DLD1 (cell line): ENCODE measurements at regions not wholly inside any gene's neighbourhood (a gene's known extent, or its start where the extent isn't known, plus 50 kb on each side); places are given as distances from the start of the nearest gene placed in this dataset.

Experiments used
- in situ Hi-C: cut with HindIII; loops from 2 replicates; pipeline ENCODE4 v1.10.0; 2017; ENCODE audit warnings: low sequenced_read_pairs

- in situ Hi-C loops = loop anchor here (25.0 kb wide), 2 partner anchors 112 to 262 kb away; no protein-coding TSS in a partner anchor
Observed at GRCh38 chr17:63124958-63125357, 158.9 kb downstream of the TANC2 start.

DNA sequence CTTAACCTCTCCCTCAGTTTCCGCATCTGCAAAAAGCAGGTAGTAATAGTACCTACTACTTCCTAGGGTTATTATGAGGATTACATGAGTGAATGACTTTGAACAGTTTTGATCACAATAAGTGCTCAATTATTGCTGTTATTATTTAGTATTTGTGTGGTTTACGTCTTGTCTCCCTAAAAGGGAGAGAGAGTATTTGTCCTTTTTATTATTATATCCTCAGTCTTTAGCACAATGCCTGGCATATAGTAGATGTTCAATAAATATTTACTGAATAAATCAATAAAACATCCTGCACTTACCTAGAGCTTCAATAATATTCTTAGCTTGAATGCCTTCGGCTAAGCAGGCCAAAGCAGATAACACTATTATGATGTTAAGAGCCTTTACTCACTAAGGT, 160.0 kb downstream of the TANC2 start:
- in situ Hi-C loops = no loop called here

GRCh38 chr17:63126607-63127006, 160.6 kb downstream of the TANC2 start:
- in situ Hi-C loops = no loop called here

DNA sequence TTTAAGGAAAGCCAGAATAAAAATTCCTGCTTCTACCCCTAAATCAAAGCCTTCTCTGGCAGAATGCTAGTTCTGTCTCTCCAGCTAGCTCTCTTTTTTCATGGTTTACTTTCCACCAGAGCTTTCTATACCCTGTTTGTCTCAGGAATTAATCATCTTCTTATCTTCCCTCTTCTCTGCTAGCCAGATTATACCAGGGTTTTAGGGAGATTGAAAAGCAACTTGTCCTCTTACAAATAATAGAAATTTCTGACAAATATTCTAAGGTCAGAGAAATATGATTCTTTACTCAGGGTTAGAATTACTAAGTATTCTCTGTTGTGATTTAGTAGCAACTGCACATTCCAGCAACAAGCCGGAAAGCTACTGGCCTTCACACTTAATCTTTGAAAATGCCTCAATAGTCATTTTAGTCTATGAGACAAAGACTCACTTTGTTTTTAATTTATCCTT, 166.4 kb downstream of the TANC2 start:
- in situ Hi-C loops = no loop called here

GRCh38 chr17:63133491-63133890, 167.5 kb downstream of the TANC2 start:
- in situ Hi-C loops = no loop called here

DNA sequence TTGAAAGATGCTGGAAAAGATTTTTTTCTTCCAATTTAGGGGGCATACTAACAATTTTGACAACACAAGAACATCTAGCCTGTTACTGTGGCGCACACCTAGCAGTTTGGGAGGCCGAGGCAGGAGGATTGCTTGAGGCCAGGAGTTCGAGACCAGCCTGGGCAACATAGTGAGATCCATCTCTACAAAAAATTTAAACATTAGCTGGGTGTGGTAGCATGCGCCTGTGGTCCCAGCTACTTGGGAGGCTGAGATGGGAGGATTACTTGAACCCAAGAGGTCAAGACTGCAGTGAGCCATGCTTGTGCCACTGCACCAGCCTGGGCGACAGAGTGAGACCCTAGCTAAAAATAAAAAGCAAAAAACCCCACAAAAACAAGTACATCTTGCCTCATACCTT, 168.8 kb downstream of the TANC2 start:
- in situ Hi-C loops = no loop called here

- in situ Hi-C loops = no loop called here
Observed at GRCh38 chr17:63136369-63137012, 170.5 kb downstream of the TANC2 start.

DNA sequence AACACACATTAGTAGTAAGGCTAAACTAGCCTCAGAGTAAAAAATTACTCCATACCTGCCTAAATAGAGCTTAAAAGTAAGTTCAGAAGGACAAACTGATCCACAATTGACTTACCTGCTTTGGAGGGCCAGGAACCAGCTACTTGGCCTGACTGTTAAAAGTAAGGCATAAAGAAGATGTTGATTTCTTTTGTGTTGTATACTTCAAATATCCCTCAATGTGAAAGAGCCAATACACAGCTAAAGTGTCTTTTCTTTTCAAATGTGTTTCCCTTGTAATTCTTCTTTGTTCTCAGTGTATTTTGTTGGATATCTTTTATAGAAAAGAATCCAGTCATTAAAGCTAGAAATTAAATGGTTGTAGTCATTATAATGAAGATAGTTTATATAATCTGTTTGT, 171.1 kb downstream of the TANC2 start:
- in situ Hi-C loops = no loop called here

DNA sequence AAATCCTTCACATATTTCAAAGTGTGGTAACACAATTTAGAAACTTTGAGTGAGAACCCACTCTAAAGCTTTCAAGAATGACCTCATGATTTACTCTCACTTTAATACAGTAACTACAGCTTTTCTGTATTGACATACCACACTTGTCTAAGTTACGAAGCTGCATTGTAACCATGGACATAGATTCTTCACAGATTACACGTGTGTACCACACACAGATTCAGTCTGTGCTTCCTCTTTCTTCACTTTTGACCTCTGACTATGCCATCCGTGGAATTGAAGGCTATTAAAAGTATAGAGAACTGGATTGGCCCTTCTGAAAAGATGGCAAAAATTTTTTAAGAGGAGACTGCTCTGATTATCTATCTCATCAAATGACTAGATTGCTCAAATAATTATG, 172.7 kb downstream of the TANC2 start:
- in situ Hi-C loops = no loop called here

DNA sequence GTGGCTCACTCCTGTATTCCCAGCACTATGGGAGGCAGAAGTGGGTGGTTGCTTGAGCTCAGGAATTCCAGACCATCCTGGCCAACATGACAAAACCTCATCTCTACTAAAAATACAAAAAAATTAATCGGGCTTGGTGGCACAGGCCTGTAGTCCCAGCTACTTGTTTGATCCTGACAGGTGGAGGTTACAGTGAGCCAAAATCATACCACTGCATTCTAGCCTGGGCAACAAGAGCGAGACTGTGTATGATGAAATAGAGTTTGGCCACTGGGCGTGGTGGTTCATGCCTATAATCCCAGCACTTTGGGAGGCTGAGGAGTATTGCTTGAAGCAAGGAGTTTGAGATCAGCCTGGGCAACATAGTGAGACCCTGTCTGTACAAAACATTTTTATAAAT, 173.3 kb downstream of the TANC2 start:
- in situ Hi-C loops = no loop called here

DNA sequence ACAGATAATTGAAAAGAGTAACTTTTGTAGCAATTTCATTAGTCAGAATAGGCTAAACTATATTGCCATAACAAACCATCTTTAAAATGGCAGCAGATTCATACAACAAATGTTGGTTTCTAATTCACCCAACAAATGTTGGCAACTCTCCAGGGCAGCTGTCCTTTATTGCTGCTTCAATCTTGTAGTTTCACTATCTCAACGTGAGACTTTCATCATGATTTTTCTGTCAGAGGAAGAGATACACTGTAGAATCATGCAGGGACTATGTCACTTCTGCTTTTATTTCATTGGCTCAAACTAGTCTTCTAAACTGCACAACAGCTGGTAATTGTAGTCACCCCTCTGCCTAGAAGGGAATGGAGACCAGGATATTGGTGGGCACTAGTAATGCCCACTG, 174.2 kb downstream of the TANC2 start:
- in situ Hi-C loops = no loop called here

GRCh38 chr17:63142836-63143235, 176.8 kb downstream of the TANC2 start:
- in situ Hi-C loops = no loop called here

GRCh38 chr17:63150490-63150889, 184.5 kb downstream of the TANC2 start:
- in situ Hi-C loops = no loop called here

GRCh38 chr17:63150994-63151464, 185.0 kb downstream of the TANC2 start:
- in situ Hi-C loops = no loop called here

DNA sequence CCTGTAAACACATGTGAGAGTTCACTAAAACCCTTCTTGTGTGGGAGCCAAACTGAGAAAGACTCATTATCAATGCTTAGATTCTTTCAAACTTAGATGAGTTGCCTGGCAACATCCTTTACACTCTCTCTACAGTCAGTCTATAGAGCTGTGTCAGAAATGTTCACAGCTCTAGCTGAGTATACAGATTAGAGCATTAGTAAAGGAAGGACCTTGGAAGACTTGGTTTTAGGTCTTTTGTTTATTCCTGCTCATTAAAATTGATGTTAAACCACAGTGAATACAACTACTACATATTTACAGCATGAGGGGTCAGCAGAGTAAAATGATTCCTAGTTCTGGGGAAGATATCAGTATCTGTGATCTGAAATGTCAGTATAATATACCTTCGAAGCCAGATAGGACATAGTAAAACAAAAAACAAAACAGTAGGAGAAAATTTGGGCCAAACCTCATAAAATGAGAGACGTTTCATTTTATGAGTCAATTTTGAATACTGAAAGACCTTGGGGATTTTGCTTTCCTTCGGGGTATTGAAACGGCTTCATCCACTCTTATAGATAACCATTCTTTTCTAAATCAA, 186.0 kb downstream of the TANC2 start:
- in situ Hi-C loops = no loop called here

DNA sequence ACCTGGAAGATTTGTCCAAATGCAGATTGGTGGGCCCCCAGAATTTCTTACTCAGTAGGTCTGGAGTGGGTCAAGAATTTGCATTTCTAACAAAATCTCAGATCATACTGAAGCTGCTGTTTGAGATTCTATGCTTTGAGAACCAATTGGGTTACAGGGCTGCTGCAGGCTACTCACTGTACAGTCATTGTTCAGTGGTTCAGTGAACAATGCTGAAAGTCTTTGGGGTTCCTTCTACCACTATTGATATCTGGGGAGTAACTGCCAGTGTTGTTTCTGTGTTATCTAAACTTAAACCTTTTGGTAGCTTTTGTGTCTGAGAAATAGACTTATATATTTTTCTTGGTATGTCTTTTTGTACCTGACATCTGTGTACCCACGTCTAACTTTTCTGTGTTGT, 187.5 kb downstream of the TANC2 start:
- in situ Hi-C loops = no loop called here

DNA sequence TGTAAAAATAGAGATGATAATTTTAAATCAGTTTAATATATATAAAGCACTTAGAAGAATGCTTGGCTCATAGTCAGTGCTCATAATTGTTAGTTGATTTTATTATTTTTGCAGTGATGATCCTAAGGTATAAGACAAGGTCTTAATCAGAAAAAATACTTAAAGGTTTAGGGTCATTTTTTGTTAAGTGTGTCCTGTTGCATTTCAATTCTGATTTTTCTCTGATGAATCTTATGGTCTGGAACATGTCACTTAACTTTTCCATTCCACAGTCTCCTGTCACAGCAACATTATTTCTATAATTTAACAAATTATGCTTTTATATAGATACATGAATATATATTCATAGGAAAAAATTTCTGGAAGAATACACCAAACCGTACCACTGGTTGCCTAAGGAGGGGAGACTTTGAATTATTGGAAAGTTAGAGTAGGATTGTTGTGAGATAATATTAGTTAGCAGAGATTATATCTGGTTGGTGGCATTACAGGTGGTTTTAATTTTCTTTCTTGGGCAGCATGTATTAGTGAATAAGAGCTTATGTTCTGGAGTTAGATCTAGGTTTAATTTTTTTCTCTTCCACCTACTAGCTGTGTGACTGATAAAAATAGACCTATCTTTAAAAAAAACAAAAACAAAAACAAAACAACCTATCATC, 188.7 kb downstream of the TANC2 start:
- in situ Hi-C loops = no loop called here

GRCh38 chr17:63156986-63157385, 191.0 kb downstream of the TANC2 start:
- in situ Hi-C loops = no loop called here

DNA sequence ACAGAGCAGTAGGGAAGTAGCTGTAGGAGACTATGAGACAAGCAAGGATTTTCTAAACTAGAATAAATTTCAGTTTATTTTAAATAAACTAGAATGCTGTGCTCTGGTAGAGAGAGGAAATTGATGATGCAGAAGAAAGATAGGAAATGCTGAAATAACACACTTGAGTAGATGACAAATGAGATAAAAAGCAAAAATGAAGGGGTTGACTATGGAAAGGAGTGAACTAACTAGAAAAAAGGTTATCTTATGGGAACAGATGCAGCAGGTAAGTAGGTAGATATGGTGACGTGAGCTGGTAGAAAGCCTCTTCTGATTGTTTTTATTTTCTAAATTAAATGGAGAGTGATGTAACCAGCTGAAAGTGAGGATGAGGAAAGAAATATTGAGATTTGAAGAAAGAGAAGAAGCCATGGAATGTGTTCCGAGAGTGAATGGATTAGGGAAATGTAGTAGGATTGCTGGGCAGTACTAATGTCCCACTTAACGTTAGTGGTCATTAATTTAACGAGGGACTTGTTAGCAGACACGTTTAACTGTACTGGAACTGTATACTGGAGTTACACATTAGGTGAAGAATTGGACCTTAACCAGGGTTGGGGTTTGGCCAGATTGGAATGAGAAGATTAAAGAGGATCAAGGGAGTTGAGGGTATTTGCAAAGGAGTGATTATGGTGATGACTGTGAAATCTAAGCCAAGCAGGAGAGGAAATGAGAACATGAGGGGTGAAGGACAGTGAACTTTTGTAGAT, 196.5 kb downstream of the TANC2 start:
- in situ Hi-C loops = no loop called here

DNA sequence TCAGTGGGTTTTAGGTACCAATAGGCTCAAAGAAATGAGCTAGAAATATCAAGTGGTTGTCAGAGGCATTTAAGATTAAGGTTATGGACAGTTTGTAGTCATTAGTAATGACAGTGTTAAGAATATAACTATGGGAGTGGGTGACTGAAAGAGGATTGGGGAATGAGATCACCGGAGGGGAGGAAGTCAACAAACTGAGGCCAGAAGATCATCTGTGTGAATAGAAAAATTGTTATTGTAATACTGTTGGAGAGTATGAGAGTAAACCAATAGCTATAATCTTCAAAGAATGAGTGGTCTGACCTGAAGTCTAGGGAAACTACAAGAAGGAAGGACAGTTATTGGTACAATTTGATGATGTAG, 197.1 kb downstream of the TANC2 start:
- in situ Hi-C loops = no loop called here

GRCh38 chr17:63165400-63165799, 199.4 kb downstream of the TANC2 start:
- in situ Hi-C loops = no loop called here

DNA sequence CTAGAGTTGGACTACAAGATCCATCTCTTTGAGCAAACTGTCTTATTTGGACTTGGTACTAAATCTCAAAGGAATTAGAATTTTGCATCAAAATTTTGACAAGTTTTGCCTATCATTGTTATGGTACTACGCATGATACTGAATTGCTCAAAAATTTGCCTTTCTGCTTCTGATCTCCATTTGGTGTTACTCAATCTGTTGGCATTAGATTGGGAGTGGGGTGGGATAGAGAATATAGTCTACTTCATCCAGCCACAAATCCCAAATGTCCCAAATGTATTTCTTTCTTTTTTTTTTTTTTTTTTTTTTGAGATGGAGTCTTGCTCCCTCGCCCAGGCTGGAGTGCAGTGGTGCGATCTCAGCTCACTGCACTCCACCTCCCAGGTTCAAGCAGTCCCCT, 204.8 kb downstream of the TANC2 start:
- in situ Hi-C loops = no loop called here
